Loucy (cell line): ENCODE measurements at regions not wholly inside any gene's neighbourhood (a gene's known extent, or its start where the extent isn't known, plus 50 kb on each side); places are given as distances from the start of the nearest gene placed in this dataset.
"Not testable (repeated sequence)": the region's sequence is repeated elsewhere in the genome, so short reads cannot be mapped to it uniquely, and the experiment has no call there.

Experiments
- H2AFZ ChIP-seq: fragments of 200-600 bp; sonication (generic); 2 replicates; pipeline ENCODE4 v1.6.0; 2016; ENCODE audit warnings: antibody characterized with exemption, mild to moderate bottlenecking, low read length, moderate library complexity
- H3F3A ChIP-seq: fragments of 200-600 bp; 2 replicates; pipeline ENCODE4 v1.6.0; 2016; ENCODE audit warnings: antibody characterized with exemption, low read depth, mild to moderate bottlenecking
- H3K27me3 ChIP-seq: fragments of 200-600 bp; sonication (generic); 2 replicates; pipeline ENCODE4 v1.6.1; 2014; ENCODE audit warnings: low read length, mild to moderate bottlenecking; ENCODE audit not compliant: insufficient read depth, poor library complexity, severe bottlenecking
- H3K36me3 ChIP-seq: fragments of 200-600 bp; sonication (generic); 2 replicates; pipeline ENCODE4 v1.6.1; 2016; ENCODE audit warnings: low read length; ENCODE audit not compliant: insufficient read depth
- H3K4me1 ChIP-seq: fragments of 200-600 bp; sonication (generic); 2 replicates; pipeline ENCODE4 v1.5.1; 2014; ENCODE audit warnings: low read length, mild to moderate bottlenecking; ENCODE audit not compliant: insufficient read depth, poor library complexity, severe bottlenecking
- H3K4me2 ChIP-seq: fragments of 200-600 bp; sonication (generic); 2 replicates; pipeline ENCODE4 v1.6.0; 2014; ENCODE audit warnings: antibody characterized with exemption, low read length, low read depth, mild to moderate bottlenecking; ENCODE audit not compliant: poor library complexity, severe bottlenecking
- H3K4me3 ChIP-seq: fragments of 200-600 bp; sonication (generic); 2 replicates; pipeline ENCODE4 v1.5.1; 2014; ENCODE audit warnings: low read length, mild to moderate bottlenecking, mixed read lengths; ENCODE audit not compliant: poor library complexity, severe bottlenecking
- H3K79me2 ChIP-seq: fragments of 200-600 bp; sonication (generic); 2 replicates; pipeline ENCODE4 v1.6.1; 2014; ENCODE audit warnings: low read length; ENCODE audit not compliant: insufficient read depth
- H3K9ac ChIP-seq: fragments of 200-600 bp; sonication (generic); 2 replicates; pipeline ENCODE4 v1.6.0; 2014; ENCODE audit warnings: mild to moderate bottlenecking, low read depth, low read length, moderate library complexity; ENCODE audit not compliant: poor library complexity, severe bottlenecking
- H3K9me2 ChIP-seq: fragments of 200-600 bp; sonication (generic); replicated peaks from 2 replicates; pipeline ENCODE4 v1.6.1; 2016; ENCODE audit warnings: low read depth, low read length, mixed read lengths
- H3K9me3 ChIP-seq: fragments of 200-600 bp; sonication (generic); 2 replicates; pipeline ENCODE4 v1.6.1; 2014; ENCODE audit warnings: mild to moderate bottlenecking, antibody characterized with exemption, low read length, low read depth; ENCODE audit not compliant: insufficient read depth
- H4K20me1 ChIP-seq: fragments of 200-600 bp; sonication (generic); 2 replicates; pipeline ENCODE4 v1.6.0; 2014; ENCODE audit warnings: antibody characterized with exemption, low read length, mild to moderate bottlenecking; ENCODE audit not compliant: insufficient read depth, poor library complexity, severe bottlenecking
- CTCF ChIP-seq: fragments of 200-600 bp; sonication (generic); conservative IDR thresholded peaks from 2 replicates; pipeline ENCODE4 v1.5.1; 2014; ENCODE audit warnings: mild to moderate bottlenecking, antibody characterized with exemption, low read length
- EZH2phosphoT487 ChIP-seq: fragments of 200-600 bp; IDR thresholded peaks from 2 replicates; pipeline ENCODE4 v1.6.1; 2018; ENCODE audit warnings: antibody characterized with exemption, mild to moderate bottlenecking, moderate library complexity, borderline replicate concordance

- Histone ChIP-seq H3F3A (no peaks in the 10 kb centered on the region), H3K27me3 (no peaks in the 10 kb centered on the region), H4K20me1 (no peaks in the 10 kb centered on the region), H3K4me3 (no peak overlapping the region), H2AFZ (no peak overlapping the region), H3K9me2 (no peaks in the 10 kb centered on the region), H3K4me1 (no peaks in the 10 kb centered on the region), H3K4me2 (no peak overlapping the region), H3K79me2 (no peaks in the 10 kb centered on the region), H3K9ac (no peak overlapping the region), H3K9me3 (no peaks in the 10 kb centered on the region), H3K36me3 (no peaks in the 10 kb centered on the region)
- TF ChIP-seq EZH2phosphoT487 = no peak
- no peak for TF ChIP-seq CTCF
Observed at GRCh38 chr5:72645064-72645846, 138.0 kb upstream of the ZNF366 start.

GRCh38 chr5:72644296-72644695 lies 137.1 kb upstream of the ZNF366 start:
- Histone ChIP-seq H3K4me1 (no peaks in the 10 kb centered on the region), H3K9ac (no peak overlapping the region), H4K20me1 (no peaks in the 10 kb centered on the region), H3F3A (no peaks in the 10 kb centered on the region), H3K27me3 (no peaks in the 10 kb centered on the region), H3K9me2 (no peaks in the 10 kb centered on the region), H3K36me3 (no peaks in the 10 kb centered on the region), H3K4me2 (no peak overlapping the region), H3K79me2 (no peaks in the 10 kb centered on the region), H3K4me3 (no peak overlapping the region), H3K9me3 (no peaks in the 10 kb centered on the region), H2AFZ (no peak overlapping the region)
- TF ChIP-seq EZH2phosphoT487 = no peak

- Histone ChIP-seq H3K9me2 (no peaks in the 10 kb centered on the region), H3K9ac (no peak overlapping the region), H3K79me2 (no peaks in the 10 kb centered on the region), H3K36me3 (no peaks in the 10 kb centered on the region), H3K9me3 (no peaks in the 10 kb centered on the region), H3K27me3 (no peaks in the 10 kb centered on the region), H3K4me1 (no peaks in the 10 kb centered on the region), H3K4me3 (no peak overlapping the region), H3F3A (no peaks in the 10 kb centered on the region), H4K20me1 (no peaks in the 10 kb centered on the region), H3K4me2 (no peak overlapping the region), H2AFZ (no peak overlapping the region)
- no peak for TF ChIP-seq CTCF
- no peak for TF ChIP-seq EZH2phosphoT487
Observed at GRCh38 chr5:72641164-72641563, 134.0 kb upstream of the ZNF366 start.

GRCh38 chr5:72637058-72637457 lies 129.8 kb upstream of the ZNF366 start:
- Histone ChIP-seq H3K36me3 (no peaks in the 10 kb centered on the region), H3K9me2 (no peaks in the 10 kb centered on the region)
- TF ChIP-seq CTCF (no peak), EZH2phosphoT487 (no peak)

GRCh38 chr5:72636565-72636964 lies 129.4 kb upstream of the ZNF366 start:
- not testable (repeated sequence) for H2AFZ ChIP-seq, H3K9me3 ChIP-seq, H3K79me2 ChIP-seq, H3K4me1 ChIP-seq, H3K27me3 ChIP-seq, H3K9ac ChIP-seq, H3K9me2 ChIP-seq, H4K20me1 ChIP-seq, H3K36me3 ChIP-seq, H3K4me3 ChIP-seq, H3K4me2 ChIP-seq, H3F3A ChIP-seq

More at GRCh38 chr5:72637058-72637457, 129.8 kb upstream of the ZNF366 start:
- H3K4me2 ChIP-seq = no peak overlapping the region
- H3K4me3 ChIP-seq = no peak overlapping the region
- H2AFZ ChIP-seq = no peak overlapping the region
- H3K27me3 ChIP-seq = no peaks in the 10 kb centered on the region
- no peaks in the 10 kb centered on the region for H4K20me1 ChIP-seq
- no peaks in the 10 kb centered on the region for H3K4me1 ChIP-seq
- H3K9ac ChIP-seq = no peak overlapping the region
- no peaks in the 10 kb centered on the region for H3F3A ChIP-seq
- no peaks in the 10 kb centered on the region for H3K79me2 ChIP-seq
- no peaks in the 10 kb centered on the region for H3K9me3 ChIP-seq
